ENCODE measurements at regions not wholly inside any gene's neighbourhood (a gene's known extent, or its start where the extent isn't known, plus 50 kb on each side); places are given as distances from the start of the nearest gene placed in this dataset.

- no peak overlapping the region for H4K8ac ChIP-seq (ENCODE audit: extremely low read depth, insufficient read depth, low read length)
- H3K27me3 ChIP-seq (replicated peaks in 1 of 4; ENCODE audit: control insufficient read depth in 3 of 4, extremely low read depth in 1 of 4, insufficient read depth in 3 of 4, low read length in 3 of 4) = no peaks in the 10 kb centered on the region
- no peak overlapping the region for H2BK5ac ChIP-seq (ENCODE audit: low read depth, low read length)
- no peak overlapping the region for H4K91ac ChIP-seq (replicated peaks; ENCODE audit: insufficient read length, low read length)
- H2BK15ac ChIP-seq (ENCODE audit: low read length) = no peak overlapping the region
- no peak overlapping the region for H2AK5ac ChIP-seq (ENCODE audit: low read depth, low read length)
- peak overlapping the region; percentile 60; the same call in 1 of the 2 replicates for H2AFZ ChIP-seq (ENCODE audit: low read length)
- WGBS, 2 experiments (ENCODE audit: extremely low coverage in 1 of 2, insufficient coverage in 1 of 2, insufficient read length in 1 of 2, insufficient replicate concordance in 2 of 2, low coverage in 1 of 2, low lambda C conversion rate in 2 of 2, missing lambda C conversion rate in 1 of 2) = 90% methylated on average over 4 of the region's 4 CpGs; no CpG with 5 or more reads in 1 of the 2 experiments
- POLR2A ChIA-PET (ENCODE audit: partially characterized antibody) = no interaction called here
- no peak overlapping the region for H4K5ac ChIP-seq (ENCODE audit: insufficient read length, low read depth, low read length)
- H3K18ac ChIP-seq (ENCODE audit: extremely low read depth, low read length) = no peak overlapping the region
- H3K4me1 ChIP-seq (replicated peaks in 1 of 4; ENCODE audit: control insufficient read depth in 3 of 4, insufficient read depth in 4 of 4, low read length in 3 of 4) = no peaks in the 10 kb centered on the region
- H3K9me3 ChIP-seq (ENCODE audit: insufficient read depth in 2 of 2, low read depth in 1 of 2, low read length in 1 of 2) = no peaks in the 10 kb centered on the region
- H2BK12ac ChIP-seq (ENCODE audit: low read depth, low read length) = no peak overlapping the region
- no peak overlapping the region for H3K4me3 ChIP-seq (ENCODE audit: extremely low read depth in 1 of 4, insufficient read depth in 2 of 4, low read depth in 3 of 4, low read length in 4 of 4)
- CTCF ChIA-PET (ENCODE audit: partially characterized antibody) = interaction anchor here (0.7 to 2.9 kb wide), 4 partner anchors 27 to 101 kb away, joined by 3 to 11 read pairs (median 3); no protein-coding TSS in a partner anchor
- no peak overlapping the region for H3K23ac ChIP-seq (ENCODE audit: insufficient read length)
- H3K27ac ChIP-seq (ENCODE audit: low read depth, low read length) = no peak overlapping the region
- no peak for DNase-seq (ENCODE audit: low read depth in 1 of 2, low spot score in 2 of 2)
- H3K79me1 ChIP-seq (ENCODE audit: low read depth, low read length) = no peaks in the 10 kb centered on the region
- no peak overlapping the region for H3K4me2 ChIP-seq (ENCODE audit: insufficient read depth in 1 of 2, low read depth in 2 of 2, low read length in 2 of 2)
- H3K56ac ChIP-seq (replicated peaks; ENCODE audit: insufficient read length, low read depth, low read length) = no peak overlapping the region
- H3K23me2 ChIP-seq (ENCODE audit: low read depth, low read length) = no peaks in the 10 kb centered on the region
- H3K79me2 ChIP-seq (ENCODE audit: control insufficient read depth in 1 of 2, insufficient read depth in 2 of 2, low read length in 2 of 2) = no peaks in the 10 kb centered on the region
- no peak for FAIRE-seq
- no peak for TF ChIP-seq HDAC6 (IDR thresholded peaks at IDR 0.05; ENCODE audit: low read depth, low read length)
- no peak for TF ChIP-seq GTF2F1 (IDR thresholded peaks at IDR 0.05; ENCODE audit: borderline replicate concordance, low read depth, low read length)
- no peak overlapping the region for H2BK120ac ChIP-seq (replicated peaks; ENCODE audit: low read depth, low read length)
- no peaks in the 10 kb centered on the region for H3K36me3 ChIP-seq (ENCODE audit: control insufficient read depth in 2 of 4, insufficient read depth in 4 of 4, low read length in 3 of 4)
- H3K14ac ChIP-seq (ENCODE audit: insufficient read length) = no peak overlapping the region
- H2BK20ac ChIP-seq (ENCODE audit: low read length) = no peak overlapping the region
- no peaks in the 10 kb centered on the region for H4K20me1 ChIP-seq (replicated peaks in 1 of 2; ENCODE audit: control insufficient read depth in 1 of 2, insufficient read depth in 2 of 2, low read length in 2 of 2)
- no peak overlapping the region for H3K9ac ChIP-seq (replicated peaks in 1 of 4; ENCODE audit: extremely low read depth in 1 of 4, low read depth in 3 of 4, low read length in 3 of 4)
- no peak overlapping the region for H3K4ac ChIP-seq (replicated peaks; ENCODE audit: insufficient read length, low read depth, low read length)
Measured at GRCh38 chr7:7051206-7051877, 131.0 kb upstream of the C1GALT1 start.
